GM12874 (cell line): ENCODE measurements at regions not wholly inside any gene's neighbourhood (a gene's known extent, or its start where the extent isn't known, plus 50 kb on each side); places are given as distances from the start of the nearest gene placed in this dataset.

Experiments used
- TF ChIP-seq, protein P1 (sequence below): IDR thresholded peaks from 2 replicates; pipeline ENCODE4 v1.5.1; 2011; ENCODE audit warnings: low read depth, mild to moderate bottlenecking, control low read depth, low read length, moderate library complexity; ENCODE audit not compliant: insufficient read depth

DNA sequence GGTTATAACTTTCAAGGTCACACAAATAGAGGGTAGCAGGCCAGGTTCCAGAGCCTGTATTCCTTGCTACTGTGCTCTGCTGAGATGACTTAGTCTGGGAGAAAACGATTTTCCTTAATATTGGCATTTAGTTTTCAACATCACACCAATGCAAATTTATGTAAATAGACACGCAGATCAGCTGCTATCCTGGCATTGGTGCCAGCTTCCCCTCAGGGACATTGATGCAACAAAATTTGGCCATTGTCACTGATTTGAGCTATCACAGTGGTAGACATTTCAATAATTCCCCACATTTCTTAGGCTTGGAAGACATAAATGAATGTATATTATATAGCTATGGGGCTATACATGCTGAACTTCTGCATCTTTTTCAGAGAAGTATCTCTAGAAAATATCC lies 71.6 kb upstream of the ASTN2 start:
- TF ChIP-seq, protein P1, sequence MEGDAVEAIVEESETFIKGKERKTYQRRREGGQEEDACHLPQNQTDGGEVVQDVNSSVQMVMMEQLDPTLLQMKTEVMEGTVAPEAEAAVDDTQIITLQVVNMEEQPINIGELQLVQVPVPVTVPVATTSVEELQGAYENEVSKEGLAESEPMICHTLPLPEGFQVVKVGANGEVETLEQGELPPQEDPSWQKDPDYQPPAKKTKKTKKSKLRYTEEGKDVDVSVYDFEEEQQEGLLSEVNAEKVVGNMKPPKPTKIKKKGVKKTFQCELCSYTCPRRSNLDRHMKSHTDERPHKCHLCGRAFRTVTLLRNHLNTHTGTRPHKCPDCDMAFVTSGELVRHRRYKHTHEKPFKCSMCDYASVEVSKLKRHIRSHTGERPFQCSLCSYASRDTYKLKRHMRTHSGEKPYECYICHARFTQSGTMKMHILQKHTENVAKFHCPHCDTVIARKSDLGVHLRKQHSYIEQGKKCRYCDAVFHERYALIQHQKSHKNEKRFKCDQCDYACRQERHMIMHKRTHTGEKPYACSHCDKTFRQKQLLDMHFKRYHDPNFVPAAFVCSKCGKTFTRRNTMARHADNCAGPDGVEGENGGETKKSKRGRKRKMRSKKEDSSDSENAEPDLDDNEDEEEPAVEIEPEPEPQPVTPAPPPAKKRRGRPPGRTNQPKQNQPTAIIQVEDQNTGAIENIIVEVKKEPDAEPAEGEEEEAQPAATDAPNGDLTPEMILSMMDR: no peak

DNA sequence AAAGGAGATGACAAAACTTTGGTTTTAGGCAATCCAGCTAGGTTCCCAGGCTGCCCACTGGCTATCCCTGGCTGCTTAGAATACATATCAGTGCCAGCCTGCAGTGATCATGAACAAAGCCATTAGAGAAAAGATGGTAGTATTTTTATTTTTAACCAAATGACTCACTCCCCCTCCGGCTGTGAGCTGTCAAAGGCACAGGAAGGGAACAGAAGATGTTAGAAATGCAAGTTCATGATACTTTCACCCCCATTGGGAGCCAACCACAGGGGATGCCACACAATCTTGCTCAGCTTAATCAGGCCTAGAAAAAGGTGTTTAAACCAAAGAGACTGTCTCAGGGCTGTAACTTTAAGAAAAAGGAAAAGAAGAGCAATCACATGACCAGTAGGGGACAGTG lies 70.3 kb upstream of the ASTN2 start:
- TF ChIP-seq, protein P1: no peak

DNA sequence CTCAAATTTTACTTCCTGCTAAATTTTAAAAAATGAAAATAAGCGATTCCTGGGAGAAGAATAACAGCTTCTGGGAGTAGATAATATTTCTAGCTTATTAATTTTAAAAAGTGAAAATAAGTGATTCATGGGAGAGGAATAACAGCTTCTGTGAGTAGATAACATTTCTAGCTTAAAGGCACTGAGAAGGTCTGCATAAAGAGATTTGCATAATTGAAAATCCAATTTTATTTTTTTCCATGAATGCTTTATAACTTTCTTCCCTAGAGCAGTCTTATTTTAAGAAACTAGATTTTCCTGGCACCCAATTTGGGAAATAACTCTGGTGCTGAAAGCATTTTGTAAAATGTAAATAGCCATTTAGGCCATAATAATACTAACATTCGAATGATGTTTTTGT lies 65.9 kb upstream of the ASTN2 start:
- TF ChIP-seq, protein P1: no peak

DNA sequence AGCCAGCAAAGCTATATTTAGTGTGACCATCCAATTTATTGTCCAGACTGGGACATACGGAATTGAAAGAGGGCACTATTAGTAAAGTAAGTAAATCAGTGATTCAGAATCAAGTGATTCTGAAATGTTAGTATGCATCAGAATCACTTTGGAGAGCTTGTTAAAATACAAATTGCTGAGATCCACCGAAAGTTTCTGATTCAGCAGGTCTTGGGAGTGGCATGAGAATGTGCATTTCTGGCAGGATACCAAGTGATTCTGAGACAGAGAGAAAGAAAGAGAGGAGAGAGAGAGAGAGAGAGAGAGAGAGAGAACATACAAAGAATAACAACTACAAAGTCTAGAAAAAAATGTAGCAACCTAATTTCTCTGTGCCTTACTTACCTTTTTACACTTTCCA lies 65.4 kb upstream of the ASTN2 start:
- TF ChIP-seq, protein P1: no peak

DNA sequence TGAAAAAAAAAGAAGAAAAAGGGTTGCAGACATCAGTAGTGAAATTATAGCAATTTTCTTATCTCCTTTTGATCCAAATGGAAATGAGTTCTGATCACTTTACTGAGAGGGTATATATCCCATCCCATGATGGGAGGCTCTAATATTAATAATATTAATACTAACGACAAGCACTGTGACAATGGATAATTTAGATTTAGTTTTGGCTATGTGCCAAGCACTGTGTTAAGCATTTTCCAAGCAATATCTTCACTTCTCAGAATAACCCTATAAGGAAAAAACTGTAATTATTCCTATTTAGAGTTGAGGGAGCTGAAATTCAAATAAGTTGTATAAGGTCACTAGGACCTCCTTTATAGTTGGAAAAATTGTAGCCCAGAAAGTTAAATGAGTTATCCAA lies 58.4 kb upstream of the ASTN2 start:
- TF ChIP-seq, protein P1: no peak

DNA sequence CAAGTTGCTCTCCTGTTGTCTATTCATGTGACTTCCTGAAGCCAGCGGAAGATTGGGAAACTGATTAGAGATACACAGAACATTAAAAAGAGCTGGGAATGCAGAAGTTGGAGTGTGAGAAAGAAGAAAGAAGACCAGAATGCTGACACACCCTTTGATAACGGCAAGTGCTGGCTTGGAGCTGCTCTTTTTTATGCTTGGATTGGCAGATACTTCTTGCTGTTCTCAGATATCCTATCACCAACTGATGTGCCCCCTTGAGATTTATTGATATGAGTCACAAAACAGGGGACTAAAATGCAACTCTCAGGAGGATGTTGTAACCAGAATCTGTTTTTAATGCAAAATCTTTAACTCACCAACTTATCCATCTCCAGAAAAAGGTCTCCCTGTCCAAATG lies 56.0 kb upstream of the ASTN2 start:
- TF ChIP-seq, protein P1: no peak

DNA sequence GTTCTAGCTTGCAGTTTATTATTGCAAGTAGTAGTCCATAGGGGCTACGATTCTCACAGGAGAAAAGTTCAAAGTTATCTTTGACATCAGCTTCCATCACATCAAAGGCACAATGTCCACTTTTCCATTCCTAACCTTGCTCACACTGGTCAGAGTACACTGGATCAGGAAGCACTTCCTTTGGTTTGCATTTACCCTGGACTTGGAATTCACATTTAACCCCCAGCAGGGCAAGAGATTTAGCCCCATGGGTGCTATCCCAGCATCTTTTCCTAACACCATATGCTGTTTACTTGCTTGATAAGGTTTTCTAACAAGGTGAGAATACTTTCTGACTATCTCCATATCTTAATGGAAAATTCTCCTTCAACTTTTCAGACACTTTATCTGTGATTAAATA lies 55.6 kb upstream of the ASTN2 start:
- TF ChIP-seq, protein P1: no peak

DNA sequence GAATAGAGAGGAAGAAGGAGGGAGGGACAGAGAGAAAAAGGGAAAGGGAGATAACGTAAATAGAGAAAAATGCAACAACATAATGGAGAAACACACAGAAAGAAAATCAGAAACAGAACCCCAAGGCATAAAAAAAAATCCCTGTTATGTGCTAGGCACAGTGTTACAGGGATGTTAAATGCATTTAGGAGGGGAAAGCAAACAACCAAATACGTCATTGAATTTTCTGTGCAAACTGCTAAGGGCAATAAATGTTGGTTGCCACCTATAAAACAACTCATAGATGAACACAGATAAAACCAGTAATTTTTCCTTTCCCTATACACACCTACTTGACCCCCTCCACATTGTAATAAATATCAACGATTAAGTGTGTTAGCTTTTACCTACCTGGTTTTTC lies 51.3 kb upstream of the ASTN2 start:
- TF ChIP-seq, protein P1: no peak
